Hepatic stellate cell (primary cell): ENCODE measurements at regions not wholly inside any gene's neighbourhood (a gene's known extent, or its start where the extent isn't known, plus 50 kb on each side); places are given as distances from the start of the nearest gene placed in this dataset.
A peak's percentile ranks its signal among the peaks of the same experiment; 100 is the strongest.
"Not testable (repeated sequence)": the region's sequence is repeated elsewhere in the genome, so short reads cannot be mapped to it uniquely, and the experiment has no call there.

Experiments
- DNase-seq: peaks from one replicate; pipeline ENCODE4 v3.0.0; 2011; ENCODE audit warnings: low spot score

- DNase-seq, result no peak
Measured at GRCh38 chr21:17340081-17340480, 172.8 kb upstream of the CXADR start.

GRCh38 chr21:17343055-17343454 is 169.8 kb upstream of the CXADR start:
- no peak for DNase-seq

- no peak for DNase-seq
Measured at GRCh38 chr21:17348357-17348756, 164.5 kb upstream of the CXADR start.

- DNase-seq, result no peak
Measured at GRCh38 chr21:17348849-17349248, 164.0 kb upstream of the CXADR start.

- no peak for DNase-seq
Measured at GRCh38 chr21:17351766-17352165, 161.1 kb upstream of the CXADR start.

GRCh38 chr21:17352996-17353655 is 159.7 kb upstream of the CXADR start:
- DNase-seq, result no peak

GRCh38 chr21:17359781-17360180 is 153.1 kb upstream of the CXADR start:
- no peak for DNase-seq

- DNase-seq, result no peak
Measured at GRCh38 chr21:17368748-17369363, 144.0 kb upstream of the CXADR start.

- no peak for DNase-seq
Measured at GRCh38 chr21:17370263-17370662, 142.6 kb upstream of the CXADR start.

- no peak for DNase-seq
Measured at GRCh38 chr21:17370916-17371315, 141.9 kb upstream of the CXADR start.

- peak; percentile 65 for DNase-seq
Measured at GRCh38 chr21:17371450-17371849, 141.4 kb upstream of the CXADR start.

GRCh38 chr21:17372200-17372599 is 140.6 kb upstream of the CXADR start:
- no peak for DNase-seq

GRCh38 chr21:17386498-17386897 is 126.3 kb upstream of the CXADR start:
- no peak for DNase-seq

- peak; percentile 24 for DNase-seq
Measured at GRCh38 chr21:17387030-17387617, 125.7 kb upstream of the CXADR start.

GRCh38 chr21:17388226-17388625 is 124.6 kb upstream of the CXADR start:
- DNase-seq, result no peak

GRCh38 chr21:17389311-17389710 is 123.5 kb upstream of the CXADR start:
- DNase-seq, result no peak

GRCh38 chr21:17390569-17390968 is 122.3 kb upstream of the CXADR start:
- DNase-seq, result no peak

GRCh38 chr21:17391811-17392340 is 121.0 kb upstream of the CXADR start:
- DNase-seq, result no peak

- no peak for DNase-seq
Measured at GRCh38 chr21:17393413-17393812, 119.4 kb upstream of the CXADR start.

- DNase-seq, result no peak
Measured at GRCh38 chr21:17396948-17397347, 115.9 kb upstream of the CXADR start.

GRCh38 chr21:17397703-17398102 is 115.1 kb upstream of the CXADR start:
- no peak for DNase-seq

- DNase-seq, result not testable (repeated sequence)
Measured at GRCh38 chr21:17398954-17399353, 113.9 kb upstream of the CXADR start.

- no peak for DNase-seq
Measured at GRCh38 chr21:17402937-17403336, 109.9 kb upstream of the CXADR start.
